HG02938 (cell line): ENCODE measurements at regions not wholly inside any gene's neighbourhood (a gene's known extent, or its start where the extent isn't known, plus 50 kb on each side); places are given as distances from the start of the nearest gene placed in this dataset.

Source experiments
- ATAC-seq: cut with Tn5 transposase; IDR thresholded peaks from one replicate; pipeline ENCODE4 v1.9.1; 2021; ENCODE audit warnings: mild to moderate bottlenecking, moderate library complexity; ENCODE audit not compliant: unreplicated experiment

DNA sequence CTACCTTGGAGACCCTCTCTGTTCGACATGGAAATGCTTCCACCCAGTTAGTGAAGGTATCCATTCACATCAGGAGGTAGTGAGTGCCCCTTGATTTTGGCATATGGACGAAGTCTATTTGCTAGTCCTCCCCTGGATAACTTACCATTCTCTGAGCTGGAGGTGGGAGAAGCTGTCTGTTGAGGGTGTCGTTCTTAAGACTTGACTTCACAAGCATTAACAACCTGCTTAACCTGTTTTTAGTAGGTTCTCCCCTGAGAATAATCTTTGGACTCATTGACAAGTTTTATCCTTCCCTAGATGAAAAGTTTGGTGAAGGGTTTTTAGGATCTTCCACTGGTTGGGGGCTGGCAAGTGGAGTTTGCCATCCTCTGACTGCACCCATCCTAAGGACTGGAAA lies 1053.8 kb upstream of the CNTN5 start:
- ATAC-seq: no peak

DNA sequence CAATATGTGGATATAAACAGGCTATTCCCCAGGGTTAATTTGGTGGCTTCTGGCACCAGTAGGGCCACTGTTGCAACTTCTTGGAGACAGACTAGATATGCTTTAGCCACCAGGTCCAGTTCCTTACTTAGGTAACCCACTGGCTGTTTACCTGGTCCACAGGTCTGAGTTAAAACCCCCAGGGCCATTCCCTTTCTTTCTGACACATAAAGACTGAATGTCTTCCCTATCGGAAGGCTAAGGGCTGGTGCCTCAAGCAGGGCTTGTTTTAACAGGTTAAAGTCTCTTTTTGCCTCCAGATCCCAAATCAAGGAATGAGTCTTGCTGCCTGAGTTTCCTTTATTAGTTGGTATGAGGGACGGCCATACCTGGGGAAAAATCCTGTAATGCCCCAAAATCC lies 1052.7 kb upstream of the CNTN5 start:
- no peak for ATAC-seq

GRCh38 chr11:97972731-97973130 lies 1048.0 kb upstream of the CNTN5 start:
- no peak for ATAC-seq

DNA sequence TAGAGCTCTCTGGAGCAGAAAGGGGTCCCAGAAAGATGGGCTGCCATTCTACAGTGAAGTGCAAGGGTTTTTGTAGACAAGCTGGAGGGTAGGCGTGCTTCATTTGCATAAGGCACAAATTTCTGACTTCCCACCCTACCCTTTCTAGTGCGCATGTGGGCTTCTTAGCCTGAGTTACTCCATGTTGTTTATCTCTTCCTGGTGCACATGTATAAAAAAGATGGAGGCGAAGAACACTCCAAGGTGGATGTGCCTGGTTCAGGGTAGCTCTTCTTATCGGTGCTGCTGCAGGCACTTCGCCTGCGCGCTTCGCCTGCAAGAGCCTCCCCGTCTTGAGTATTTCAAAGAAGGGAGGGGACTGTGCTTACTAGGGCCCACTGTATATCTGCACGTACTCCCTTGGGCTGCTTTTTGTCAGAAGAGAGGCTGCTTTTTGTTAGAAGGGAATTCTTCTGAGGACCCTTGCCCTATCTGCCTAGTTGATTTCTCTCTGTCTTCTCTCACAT lies 1047.3 kb upstream of the CNTN5 start:
- no peak for ATAC-seq

DNA sequence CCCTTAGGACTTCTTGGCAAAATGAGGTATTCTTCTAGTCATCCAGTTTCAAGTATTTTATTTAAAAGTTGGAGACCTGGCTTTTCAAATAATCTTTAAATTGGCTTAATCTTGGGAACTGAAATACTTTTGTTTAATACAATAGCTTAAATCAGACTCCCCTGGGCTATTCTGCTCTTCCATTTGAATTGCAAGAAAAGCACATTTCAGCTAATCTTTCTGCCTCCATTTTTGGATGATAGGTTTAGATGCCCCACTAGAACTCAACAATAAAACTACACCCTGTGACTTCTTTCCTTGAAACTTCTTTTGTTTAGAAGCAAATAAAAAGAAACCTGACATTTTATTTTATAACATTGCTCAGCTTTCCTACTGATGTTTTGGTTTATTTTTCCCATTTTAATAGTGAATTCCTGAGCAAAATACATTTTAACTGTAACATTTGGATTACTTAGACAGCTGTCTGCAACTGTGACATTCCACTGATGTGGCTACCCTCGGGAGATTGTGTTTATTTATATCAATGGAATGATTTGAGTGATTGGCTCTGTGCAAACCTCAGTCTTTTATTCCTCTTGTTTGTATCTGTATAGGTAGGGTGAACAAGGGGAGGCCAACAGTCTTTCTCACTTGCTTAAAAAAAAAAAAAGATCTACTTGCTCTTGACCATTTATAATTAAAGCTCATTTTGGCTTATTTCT lies 1045.8 kb upstream of the CNTN5 start:
- ATAC-seq: no peak

- ATAC-seq: no peak
These were observed 1043.0 kb upstream of the CNTN5 start for GRCh38 chr11:97977726-97978125.

GRCh38 chr11:97979741-97980140 lies 1041.0 kb upstream of the CNTN5 start:
- ATAC-seq: no peak

GRCh38 chr11:97982512-97982911 lies 1038.2 kb upstream of the CNTN5 start:
- no peak for ATAC-seq

DNA sequence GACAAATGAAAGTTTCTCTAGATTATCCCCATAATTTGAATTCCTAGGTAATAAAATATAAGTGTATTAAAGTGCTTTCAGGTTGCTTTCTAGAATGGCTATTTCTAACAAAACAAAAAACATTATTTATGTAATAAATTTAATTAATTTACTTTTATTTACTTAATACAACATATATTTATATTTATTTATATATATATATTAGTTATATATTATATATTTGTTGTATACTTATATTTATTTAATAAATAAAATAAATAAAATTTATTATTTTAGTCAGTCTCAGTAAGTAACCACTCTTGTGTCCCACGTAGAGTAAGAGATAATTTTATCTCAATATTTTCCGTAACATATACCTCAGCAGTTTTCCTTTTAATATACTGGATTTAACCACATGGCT lies 1031.6 kb upstream of the CNTN5 start:
- no peak for ATAC-seq

DNA sequence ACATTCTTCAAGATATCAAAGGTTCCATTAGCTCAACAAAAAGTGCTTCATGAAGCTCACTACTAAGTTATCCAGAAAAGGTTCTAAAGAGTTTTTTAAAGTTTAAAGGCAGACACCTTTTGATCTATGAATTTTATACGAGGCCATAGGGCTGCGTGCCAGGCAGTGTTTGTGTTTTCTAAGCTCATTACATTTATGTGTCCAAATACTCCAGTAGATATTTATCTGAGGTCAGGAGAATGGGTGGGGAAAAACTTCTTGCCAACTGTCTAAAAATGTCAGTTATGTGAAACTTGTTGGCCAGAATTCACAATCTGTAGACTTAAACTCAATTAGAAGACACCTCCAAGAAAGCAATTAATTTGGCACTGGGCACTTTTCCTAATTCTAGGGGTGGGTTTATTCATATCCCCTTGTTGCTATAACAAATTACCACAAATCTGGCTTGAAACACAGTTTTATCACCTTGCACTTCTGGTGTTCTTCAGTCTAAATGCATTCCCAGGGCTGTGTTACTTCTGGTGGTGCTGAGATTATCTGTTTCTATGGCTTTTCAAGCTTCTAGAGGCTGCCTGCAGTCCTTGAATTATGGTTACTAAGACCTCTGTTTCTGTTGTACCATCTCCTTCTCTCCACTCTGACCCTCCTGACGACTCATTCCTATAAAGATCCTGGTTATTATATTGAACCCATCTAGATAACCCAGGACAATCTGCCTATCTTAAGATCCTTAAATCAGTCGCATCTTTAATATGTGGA lies 1030.4 kb upstream of the CNTN5 start:
- no peak for ATAC-seq

DNA sequence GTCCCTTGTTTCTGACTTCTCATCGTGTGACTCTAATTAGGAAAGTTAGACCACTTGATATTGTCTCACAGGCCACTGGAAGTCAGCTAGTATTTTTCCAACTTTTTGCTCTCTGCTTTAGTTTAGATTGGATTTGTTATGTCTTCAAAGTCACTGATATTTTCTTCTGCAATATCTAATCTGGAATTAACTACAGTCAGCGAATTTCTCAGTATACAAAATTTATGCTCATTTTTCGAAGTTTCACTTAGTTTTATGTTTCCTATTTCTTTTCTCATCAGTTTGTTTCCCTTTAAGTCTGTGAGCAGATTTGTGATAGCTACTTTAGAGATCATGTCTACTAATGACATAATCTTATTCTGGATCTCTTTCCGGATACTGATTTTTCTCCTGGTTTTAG lies 1027.2 kb upstream of the CNTN5 start:
- ATAC-seq: no peak

GRCh38 chr11:97995874-97996273 lies 1024.9 kb upstream of the CNTN5 start:
- no peak for ATAC-seq

- no peak for ATAC-seq
These were observed 1024.0 kb upstream of the CNTN5 start for GRCh38 chr11:97996762-97997161.

DNA sequence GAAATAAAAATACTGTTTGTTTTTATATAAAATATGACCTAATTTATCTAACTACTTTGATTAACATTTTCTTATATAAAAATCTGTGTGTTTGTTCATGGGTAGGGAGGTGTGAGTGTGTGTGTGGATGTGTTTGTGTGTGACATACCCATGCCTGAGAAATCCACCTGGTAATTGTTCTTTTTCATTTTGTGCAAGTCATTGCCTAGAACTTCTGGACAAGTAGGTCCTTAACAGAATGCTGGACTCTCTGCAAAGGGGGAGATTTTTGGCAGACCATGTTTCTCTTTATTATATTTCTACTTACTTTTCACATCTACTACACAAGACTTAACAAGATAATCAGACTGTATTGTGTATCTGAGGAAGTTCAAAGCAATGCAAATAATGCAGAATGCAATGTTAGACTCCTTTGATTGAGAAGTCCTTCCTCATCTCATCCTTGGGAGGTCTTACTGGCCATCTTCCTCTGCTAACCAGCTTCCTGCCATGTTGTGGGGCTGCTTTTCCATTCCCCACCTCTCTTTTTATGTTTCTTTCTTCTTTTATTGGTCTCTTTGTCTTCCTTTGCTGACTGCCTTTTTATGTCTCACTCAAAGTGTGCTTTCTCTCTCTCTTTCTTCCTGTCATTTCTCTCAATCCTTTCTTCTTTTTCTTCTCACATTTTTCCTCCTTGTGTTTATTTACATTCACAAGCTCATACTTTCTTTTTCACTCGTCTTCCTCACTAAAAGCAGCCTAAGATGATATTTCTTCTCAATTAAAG lies 1017.0 kb upstream of the CNTN5 start:
- no peak for ATAC-seq

DNA sequence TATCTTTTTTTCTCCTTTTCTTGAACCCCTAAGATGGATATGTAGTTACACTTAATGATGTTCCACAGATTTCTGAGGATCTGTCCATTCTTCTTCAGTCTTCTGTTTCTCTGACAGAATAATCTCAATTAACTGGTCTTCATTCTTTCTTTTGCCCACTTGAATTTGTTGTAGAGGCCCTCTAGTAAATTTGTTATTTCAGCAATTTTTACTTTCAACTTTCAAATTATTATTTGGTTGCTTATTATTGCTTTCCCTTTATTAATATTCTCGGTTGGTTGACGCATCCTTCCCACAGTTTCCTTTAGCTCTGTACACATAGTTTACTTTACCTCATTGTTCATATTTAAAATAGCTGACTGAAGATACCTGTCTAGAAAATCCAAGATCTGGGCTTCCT lies 1013.7 kb upstream of the CNTN5 start:
- ATAC-seq: no peak

- ATAC-seq: no peak
These were observed 993.1 kb upstream of the CNTN5 start for GRCh38 chr11:98027652-98028051.

- ATAC-seq: no peak
These were observed 990.9 kb upstream of the CNTN5 start for GRCh38 chr11:98029832-98030231.

DNA sequence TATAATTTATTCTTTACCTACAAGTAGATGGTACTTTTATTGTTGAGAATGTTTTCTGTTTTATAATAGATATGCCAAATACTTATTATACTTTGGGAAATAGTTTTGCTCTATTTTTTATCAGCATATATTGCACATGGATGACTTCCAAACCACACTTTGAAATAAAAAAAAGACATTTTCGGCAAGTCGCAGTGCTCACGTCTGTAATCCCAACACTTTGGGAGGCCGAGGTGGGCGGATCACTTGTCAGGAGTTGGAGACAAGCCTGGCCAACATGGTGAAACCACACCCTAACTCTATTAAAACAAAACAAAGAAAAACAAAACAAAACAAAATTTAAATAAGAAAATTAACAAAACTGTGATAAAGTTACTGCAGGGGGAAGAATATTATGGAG lies 983.9 kb upstream of the CNTN5 start:
- no peak for ATAC-seq

- ATAC-seq: no peak
These were observed 980.5 kb upstream of the CNTN5 start for GRCh38 chr11:98040061-98040808.

DNA sequence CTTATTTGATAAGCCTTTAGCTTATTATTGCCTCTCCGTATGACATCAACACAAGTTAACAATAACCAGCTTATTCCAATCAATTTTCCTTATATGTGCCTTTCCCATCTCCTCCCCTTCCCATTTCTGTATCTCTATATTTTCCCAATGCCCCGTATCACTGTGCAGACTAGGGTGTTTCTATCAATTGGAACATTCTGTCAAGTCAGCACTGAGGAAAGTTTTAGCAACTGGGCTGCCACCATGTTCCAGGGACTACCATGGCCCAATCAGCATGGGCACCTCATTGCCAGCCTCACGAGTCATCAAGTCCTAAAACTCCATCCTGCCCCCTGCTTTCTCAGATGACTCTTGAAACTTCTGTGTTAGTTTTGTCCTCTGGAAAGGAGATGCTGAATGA lies 973.1 kb upstream of the CNTN5 start:
- ATAC-seq: no peak

DNA sequence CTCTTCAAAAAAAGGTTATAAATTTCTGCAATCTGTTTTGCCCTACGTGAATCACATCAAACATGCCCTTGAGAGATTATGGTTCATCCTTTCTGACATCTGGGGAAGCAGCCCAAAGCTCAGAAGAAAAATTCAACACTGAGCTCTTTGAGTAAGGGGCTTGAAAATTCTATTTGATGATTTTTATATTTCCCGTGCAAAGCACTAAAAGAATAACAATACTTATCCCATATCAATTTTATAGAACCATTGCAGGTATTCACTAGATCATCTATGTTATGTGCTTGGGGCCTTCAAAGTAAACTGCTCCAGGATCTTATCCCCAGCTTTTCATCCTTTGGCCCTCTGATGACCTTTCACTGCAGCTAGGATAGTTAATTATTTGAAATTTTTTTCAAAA lies 966.9 kb upstream of the CNTN5 start:
- ATAC-seq: no peak
